ENCODE measurements at regions not wholly inside any gene's neighbourhood (a gene's known extent, or its start where the extent isn't known, plus 50 kb on each side); places are given as distances from the start of the nearest gene placed in this dataset.

DNA sequence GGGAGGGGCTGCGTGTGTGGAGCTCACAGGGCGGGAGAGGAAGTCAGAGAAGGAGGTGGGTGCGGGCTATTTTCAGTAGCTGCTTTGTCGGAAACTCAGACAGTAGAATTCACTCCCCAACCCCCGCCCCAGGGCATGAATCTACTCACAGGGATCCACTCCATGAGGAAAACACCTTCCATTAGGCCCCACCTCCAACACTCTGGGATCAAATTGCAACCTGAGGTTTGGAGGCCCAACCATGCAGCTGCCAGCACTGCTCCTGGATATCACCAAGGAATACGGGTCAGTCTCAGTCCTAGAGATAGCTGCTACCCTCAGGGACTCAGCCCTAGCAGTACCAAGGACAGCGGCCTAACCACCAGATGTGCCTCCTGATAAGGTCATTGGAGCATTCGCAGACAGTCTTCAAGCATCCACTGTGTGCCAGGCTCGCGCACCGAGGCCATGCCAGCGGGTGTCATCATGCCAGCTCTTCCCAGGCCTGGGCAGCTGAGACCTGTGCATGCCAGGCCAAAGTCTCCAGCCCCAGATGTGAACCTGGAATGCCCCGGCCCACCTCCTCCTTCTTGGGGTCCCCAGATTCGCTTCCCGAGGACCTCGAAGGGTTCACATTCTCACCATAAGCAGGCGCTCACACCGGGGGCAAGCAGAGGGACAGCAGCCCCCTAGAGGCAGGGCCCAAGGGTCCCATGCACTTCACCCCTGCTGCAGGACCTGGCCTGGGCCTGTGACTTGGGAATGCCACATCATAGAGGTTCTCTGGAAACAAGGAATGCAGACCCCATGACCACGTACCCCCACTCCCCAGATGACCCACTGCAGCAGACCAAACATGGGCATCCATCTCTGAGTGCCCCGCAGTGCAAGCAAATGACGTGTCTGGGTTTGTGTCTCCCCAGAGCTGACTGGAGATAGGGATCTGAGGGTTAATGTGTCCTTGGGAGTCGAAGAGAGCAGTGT, 102.3 kb downstream of the ADRA2C start:
- H3K4me1 ChIP-seq (ENCODE audit: control insufficient read depth in 1 of 2, insufficient read depth in 2 of 2, low read length in 2 of 2): no peaks in the 10 kb centered on the region
- no peaks in the 10 kb centered on the region for H3K36me3 ChIP-seq (ENCODE audit: control insufficient read depth in 1 of 2, insufficient read depth in 2 of 2, low read length in 2 of 2)
- no peak overlapping the region for H3K4me3 ChIP-seq (ENCODE audit: low read depth in 1 of 2, low read length in 2 of 2)
- H3K27me3 ChIP-seq (ENCODE audit: control insufficient read depth in 1 of 2, insufficient read depth in 2 of 2, low read length in 2 of 2): peaks cover 9 to 21% of the 10 kb centered on the region in 2 donors
- no peaks in the 10 kb centered on the region for H3K9me3 ChIP-seq (ENCODE audit: control insufficient read depth in 1 of 2, low read length in 2 of 2)
- H3K27ac ChIP-seq (ENCODE audit: low read depth, low read length): no peak overlapping the region
- H3K9ac ChIP-seq (ENCODE audit: low read depth in 1 of 2, low read length in 2 of 2): no peak overlapping the region

DNA sequence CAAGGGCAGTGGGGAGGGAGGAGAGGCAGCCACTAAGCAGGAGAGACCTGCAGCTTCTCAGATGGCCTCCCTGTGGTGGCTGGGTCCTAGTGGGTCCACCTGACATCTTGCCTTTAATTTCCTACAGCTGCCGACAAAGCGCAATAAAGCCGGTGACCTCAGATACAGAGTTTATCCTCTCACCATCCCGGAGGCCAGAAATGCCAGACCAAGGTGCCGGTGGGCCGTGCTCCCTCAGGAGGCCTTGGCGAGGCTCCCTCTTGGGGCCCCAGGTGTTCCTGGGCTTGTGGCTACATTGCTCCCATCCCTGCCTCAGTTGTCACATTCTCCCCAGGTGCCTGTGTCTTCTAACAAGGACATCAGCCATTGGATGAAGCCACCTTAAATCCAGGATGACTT, 103.0 kb downstream of the ADRA2C start:
- no peaks in the 10 kb centered on the region for H3K36me3 ChIP-seq (ENCODE audit: control insufficient read depth in 1 of 2, insufficient read depth in 2 of 2, low read length in 2 of 2)
- H3K4me1 ChIP-seq (ENCODE audit: control insufficient read depth in 1 of 2, insufficient read depth in 2 of 2, low read length in 2 of 2): no peaks in the 10 kb centered on the region
- peaks cover 9 to 24% of the 10 kb centered on the region in 2 donors for H3K27me3 ChIP-seq (ENCODE audit: control insufficient read depth in 1 of 2, insufficient read depth in 2 of 2, low read length in 2 of 2)
- no peak overlapping the region for H3K27ac ChIP-seq (ENCODE audit: low read depth, low read length)
- no peaks in the 10 kb centered on the region for H3K9me3 ChIP-seq (ENCODE audit: control insufficient read depth in 1 of 2, low read length in 2 of 2)
- H3K9ac ChIP-seq (ENCODE audit: low read depth in 1 of 2, low read length in 2 of 2): no peak overlapping the region
- no peak overlapping the region for H3K4me3 ChIP-seq (ENCODE audit: low read depth in 1 of 2, low read length in 2 of 2)

DNA sequence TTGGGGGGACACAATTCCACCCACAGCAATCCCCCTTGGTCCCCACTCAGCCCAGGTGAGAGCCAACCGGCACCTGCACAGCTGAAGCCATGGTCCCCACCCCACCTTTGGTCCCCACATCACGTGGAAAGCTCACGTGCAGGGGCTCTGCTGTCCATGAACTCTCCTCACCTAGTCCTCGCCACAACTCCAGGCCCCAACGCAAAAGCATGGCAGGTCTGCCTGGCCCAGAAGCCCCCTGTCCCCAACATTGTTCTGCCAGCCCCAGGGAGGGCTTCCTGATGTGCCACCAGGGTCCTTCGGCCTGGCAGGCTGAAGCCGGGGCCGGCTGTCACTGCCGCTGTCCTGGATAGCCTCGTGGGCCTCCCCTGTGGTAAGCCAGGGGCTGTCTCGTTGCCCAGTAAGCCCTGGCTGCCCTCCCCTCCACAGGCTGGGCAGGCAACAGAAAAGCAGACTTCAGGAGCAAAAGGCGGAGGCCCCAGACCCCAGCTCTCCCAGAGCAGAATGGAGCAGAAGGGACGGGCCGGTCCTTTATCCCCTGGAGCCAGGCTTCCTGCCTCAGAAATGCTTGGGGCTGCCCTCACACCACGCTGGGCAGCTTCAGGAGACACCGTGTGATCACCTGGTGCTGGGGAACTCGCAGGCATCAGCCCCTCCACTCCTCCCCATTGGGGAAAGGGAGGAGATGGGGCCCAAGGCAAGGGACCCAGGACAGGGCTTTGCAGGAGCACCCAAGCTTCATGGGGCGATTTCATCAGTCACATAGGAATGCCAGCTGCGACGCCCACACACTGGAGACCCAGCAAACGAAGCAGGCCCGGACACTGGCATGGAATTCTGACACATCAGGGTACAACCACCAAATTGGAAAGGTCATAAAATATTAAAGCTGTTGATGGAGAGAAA, 103.7 kb downstream of the ADRA2C start:
- Histone ChIP-seq H3K4me1 (ENCODE audit: control insufficient read depth in 1 of 2, insufficient read depth in 2 of 2, low read length in 2 of 2) (no peaks in the 10 kb centered on the region), H3K9ac (ENCODE audit: low read depth in 1 of 2, low read length in 2 of 2) (no peak overlapping the region), H3K9me3 (ENCODE audit: control insufficient read depth in 1 of 2, low read length in 2 of 2) (no peaks in the 10 kb centered on the region), H3K27ac (ENCODE audit: low read depth, low read length) (no peak overlapping the region), H3K36me3 (ENCODE audit: control insufficient read depth in 1 of 2, insufficient read depth in 2 of 2, low read length in 2 of 2) (no peaks in the 10 kb centered on the region), H3K4me3 (ENCODE audit: low read depth in 1 of 2, low read length in 2 of 2) (no peak overlapping the region), H3K27me3 (ENCODE audit: control insufficient read depth in 1 of 2, insufficient read depth in 2 of 2, low read length in 2 of 2) (peaks cover 9 to 30% of the 10 kb centered on the region in 2 donors)

DNA sequence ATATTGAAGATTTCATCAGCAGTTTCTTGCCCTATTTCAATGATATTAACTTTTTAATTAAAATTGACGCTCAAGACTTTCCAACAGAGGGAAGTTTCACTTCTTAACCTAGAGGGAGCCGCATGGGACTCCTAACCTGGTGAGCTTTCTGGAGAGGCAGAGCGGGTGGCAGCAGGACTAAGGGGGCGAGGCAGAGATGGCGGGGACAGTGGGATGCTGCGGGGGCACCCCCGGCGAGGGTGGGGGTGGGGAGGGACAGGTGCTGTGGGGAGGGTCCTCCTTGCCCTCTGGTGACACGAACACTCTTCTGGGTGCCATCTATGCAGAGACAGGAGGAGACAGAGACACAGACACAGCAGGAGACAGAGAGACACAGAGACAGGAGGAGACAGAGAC, 104.4 kb downstream of the ADRA2C start:
- Histone ChIP-seq H3K27me3 (ENCODE audit: control insufficient read depth in 1 of 2, insufficient read depth in 2 of 2, low read length in 2 of 2) (peaks cover 9 to 30% of the 10 kb centered on the region in 2 donors), H3K9me3 (ENCODE audit: control insufficient read depth in 1 of 2, low read length in 2 of 2) (no peaks in the 10 kb centered on the region), H3K27ac (ENCODE audit: low read depth, low read length) (no peak overlapping the region), H3K9ac (ENCODE audit: low read depth in 1 of 2, low read length in 2 of 2) (no peak overlapping the region), H3K36me3 (ENCODE audit: control insufficient read depth in 1 of 2, insufficient read depth in 2 of 2, low read length in 2 of 2) (no peaks in the 10 kb centered on the region), H3K4me1 (ENCODE audit: control insufficient read depth in 1 of 2, insufficient read depth in 2 of 2, low read length in 2 of 2) (no peaks in the 10 kb centered on the region), H3K4me3 (ENCODE audit: low read depth in 1 of 2, low read length in 2 of 2) (no peak overlapping the region)

DNA sequence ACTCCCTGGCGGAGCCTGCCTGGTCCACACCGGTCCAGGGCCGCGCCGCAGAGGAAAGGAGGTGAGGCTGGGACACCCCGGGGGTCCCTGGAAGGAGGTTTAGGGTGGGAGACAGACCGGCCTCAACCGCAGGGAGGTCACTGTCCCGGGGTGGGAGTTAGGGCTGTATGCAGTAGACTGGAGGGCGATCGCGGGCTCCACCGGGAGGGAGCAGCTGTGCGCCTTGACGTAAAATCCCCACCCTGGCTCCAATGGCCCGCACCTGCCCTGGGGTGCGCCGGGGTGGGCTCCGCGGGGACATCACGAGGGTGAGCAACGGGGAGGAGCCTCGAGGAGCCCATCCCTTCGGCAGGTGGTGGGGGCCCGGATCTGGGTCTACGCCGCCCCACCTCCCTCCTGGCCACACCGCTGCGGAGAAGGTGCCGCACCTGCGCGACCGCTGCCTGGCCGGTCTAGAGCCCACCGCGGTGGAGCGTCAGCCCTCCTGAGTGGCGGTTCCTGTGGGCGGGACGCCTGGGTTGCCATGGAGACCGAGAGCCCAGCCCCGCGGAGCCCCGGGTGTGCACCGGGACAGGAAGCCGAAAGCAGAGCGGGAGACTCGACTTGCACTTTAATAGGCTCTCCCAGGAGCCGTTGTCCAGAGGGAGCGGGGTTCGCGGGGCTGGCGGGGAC, 105.1 kb downstream of the ADRA2C start:
- no peaks in the 10 kb centered on the region for H3K36me3 ChIP-seq (ENCODE audit: control insufficient read depth in 1 of 2, insufficient read depth in 2 of 2, low read length in 2 of 2)
- H3K27ac ChIP-seq (ENCODE audit: low read depth, low read length): no peak overlapping the region
- H3K27me3 ChIP-seq (ENCODE audit: control insufficient read depth in 1 of 2, insufficient read depth in 2 of 2, low read length in 2 of 2): peaks cover 9 to 30% of the 10 kb centered on the region in 2 donors
- H3K4me1 ChIP-seq (ENCODE audit: control insufficient read depth in 1 of 2, insufficient read depth in 2 of 2, low read length in 2 of 2): no peaks in the 10 kb centered on the region
- H3K4me3 ChIP-seq (ENCODE audit: low read depth in 1 of 2, low read length in 2 of 2): no peak overlapping the region
- no peaks in the 10 kb centered on the region for H3K9me3 ChIP-seq (ENCODE audit: control insufficient read depth in 1 of 2, low read length in 2 of 2)
- H3K9ac ChIP-seq (ENCODE audit: low read depth in 1 of 2, low read length in 2 of 2): no peak overlapping the region

DNA sequence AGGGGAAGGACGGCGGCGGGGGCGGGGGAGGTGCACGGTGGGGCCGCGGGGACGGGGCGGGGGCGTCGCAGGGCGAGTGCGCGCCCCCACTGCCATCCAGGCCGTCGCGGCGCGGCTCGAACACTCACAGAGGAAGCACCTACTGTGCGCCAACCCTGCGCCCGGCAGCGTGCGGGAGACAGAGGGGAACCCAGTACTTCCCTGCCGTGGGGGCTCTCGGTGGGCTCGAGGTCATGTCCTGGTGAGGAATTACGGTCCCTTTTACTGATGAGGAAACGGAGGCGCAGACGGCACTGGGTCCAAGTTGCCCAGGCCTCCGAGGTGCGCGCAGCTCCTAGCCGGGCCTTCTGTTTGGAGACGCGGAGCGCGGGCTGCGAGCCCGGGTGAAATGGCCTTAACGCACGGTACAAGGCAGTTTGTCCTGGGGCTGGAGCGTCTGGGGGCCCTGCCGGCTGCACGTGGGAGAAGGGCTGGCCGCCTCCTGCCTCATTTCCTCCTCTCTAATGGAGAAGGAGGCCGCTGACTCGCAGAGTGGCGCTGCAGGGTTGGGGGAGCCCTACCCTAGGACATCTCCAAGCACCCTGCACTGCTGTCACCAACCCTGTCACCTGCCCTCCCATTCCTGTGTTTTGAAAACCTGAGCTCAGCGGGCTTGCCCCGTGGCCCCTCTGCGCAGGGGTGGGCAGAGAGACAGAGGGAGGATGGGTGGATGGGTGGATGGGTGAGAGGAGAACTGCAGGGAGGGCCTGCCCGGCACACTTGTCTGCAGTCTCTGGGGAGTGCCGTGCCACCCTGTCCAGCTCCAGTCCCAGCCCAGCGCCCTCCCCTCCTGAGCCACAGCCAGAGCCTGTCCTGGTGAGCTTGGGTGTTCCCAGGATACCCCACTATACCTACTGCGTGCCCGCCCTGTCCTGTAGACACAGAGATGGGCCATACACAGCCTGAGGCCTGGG, 106.0 kb downstream of the ADRA2C start:
- Histone ChIP-seq H3K36me3 (ENCODE audit: control insufficient read depth in 1 of 2, insufficient read depth in 2 of 2, low read length in 2 of 2) (no peaks in the 10 kb centered on the region), H3K4me1 (ENCODE audit: control insufficient read depth in 1 of 2, insufficient read depth in 2 of 2, low read length in 2 of 2) (no peaks in the 10 kb centered on the region), H3K27ac (ENCODE audit: low read depth, low read length) (no peak overlapping the region), H3K9ac (ENCODE audit: low read depth in 1 of 2, low read length in 2 of 2) (no peak overlapping the region), H3K27me3 (ENCODE audit: control insufficient read depth in 1 of 2, insufficient read depth in 2 of 2, low read length in 2 of 2) (peaks cover 9 to 30% of the 10 kb centered on the region in 2 donors), H3K4me3 (ENCODE audit: low read depth in 1 of 2, low read length in 2 of 2) (no peak overlapping the region), H3K9me3 (ENCODE audit: control insufficient read depth in 1 of 2, low read length in 2 of 2) (no peaks in the 10 kb centered on the region)

DNA sequence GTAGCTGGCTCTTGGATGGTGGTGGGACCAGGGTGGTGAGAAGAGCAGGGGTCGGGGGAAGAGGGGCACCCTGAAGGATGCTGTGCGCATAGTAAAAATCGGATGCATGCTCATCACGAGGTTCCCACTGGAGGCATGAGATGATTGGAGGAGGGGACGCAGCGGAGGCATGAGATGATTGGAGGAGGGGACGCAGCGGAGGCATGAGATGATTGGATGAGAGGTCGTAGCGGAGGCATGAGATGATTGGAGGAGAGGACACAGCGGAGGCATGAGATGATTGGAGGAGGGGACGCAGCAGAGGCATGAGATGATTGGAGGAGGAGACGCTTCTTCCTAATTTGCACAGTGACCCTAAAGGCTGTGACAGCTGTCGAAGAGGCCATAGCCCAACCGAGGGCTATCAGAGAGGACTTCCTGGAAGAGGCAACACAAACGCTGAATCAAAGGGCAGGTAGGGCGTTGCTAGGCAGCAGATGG, 106.7 kb downstream of the ADRA2C start:
- peaks cover 9 to 30% of the 10 kb centered on the region in 2 donors for H3K27me3 ChIP-seq (ENCODE audit: control insufficient read depth in 1 of 2, insufficient read depth in 2 of 2, low read length in 2 of 2)
- no peak overlapping the region for H3K9ac ChIP-seq (ENCODE audit: low read depth in 1 of 2, low read length in 2 of 2)
- no peaks in the 10 kb centered on the region for H3K4me1 ChIP-seq (ENCODE audit: control insufficient read depth in 1 of 2, insufficient read depth in 2 of 2, low read length in 2 of 2)
- H3K9me3 ChIP-seq (ENCODE audit: control insufficient read depth in 1 of 2, low read length in 2 of 2): no peaks in the 10 kb centered on the region
- H3K4me3 ChIP-seq (ENCODE audit: low read depth in 1 of 2, low read length in 2 of 2): no peak overlapping the region
- no peak overlapping the region for H3K27ac ChIP-seq (ENCODE audit: low read depth, low read length)
- no peaks in the 10 kb centered on the region for H3K36me3 ChIP-seq (ENCODE audit: control insufficient read depth in 1 of 2, insufficient read depth in 2 of 2, low read length in 2 of 2)

DNA sequence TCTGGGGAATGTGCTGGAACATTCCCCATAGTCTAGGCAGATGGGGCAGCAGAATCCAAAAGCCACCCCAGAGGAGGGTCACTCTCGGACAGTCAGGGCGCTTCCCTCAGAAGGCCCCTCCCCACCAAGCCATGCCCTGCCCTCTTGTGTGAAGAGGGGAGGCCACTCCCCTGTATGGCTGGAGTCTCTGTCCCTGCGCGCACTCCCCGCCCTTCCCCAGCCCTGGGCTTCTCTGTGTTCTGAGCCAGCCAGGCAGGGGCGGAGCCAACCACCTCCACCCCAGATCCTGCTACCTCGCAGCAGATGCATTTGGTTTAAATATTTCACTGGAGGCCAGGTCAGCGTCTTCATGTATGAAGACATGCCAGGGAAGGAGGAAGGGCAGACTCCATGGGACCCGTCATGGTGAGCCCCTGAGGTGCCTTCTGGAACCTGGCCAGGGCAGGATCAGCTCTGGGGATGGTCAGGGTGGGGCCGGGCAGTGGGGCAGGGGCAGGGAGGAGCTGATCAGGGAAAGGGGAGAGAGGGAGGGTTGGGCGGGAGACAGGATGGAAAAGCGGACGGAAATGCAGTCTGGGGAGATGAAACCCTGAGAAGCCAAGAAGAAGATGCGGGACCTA, 107.3 kb downstream of the ADRA2C start:
- no peak overlapping the region for H3K4me3 ChIP-seq (ENCODE audit: low read depth in 1 of 2, low read length in 2 of 2)
- peaks cover 12 to 34% of the 10 kb centered on the region in 2 donors for H3K27me3 ChIP-seq (ENCODE audit: control insufficient read depth in 1 of 2, insufficient read depth in 2 of 2, low read length in 2 of 2)
- no peaks in the 10 kb centered on the region for H3K4me1 ChIP-seq (ENCODE audit: control insufficient read depth in 1 of 2, insufficient read depth in 2 of 2, low read length in 2 of 2)
- H3K9me3 ChIP-seq (ENCODE audit: control insufficient read depth in 1 of 2, low read length in 2 of 2): no peaks in the 10 kb centered on the region
- H3K27ac ChIP-seq (ENCODE audit: low read depth, low read length): no peak overlapping the region
- H3K36me3 ChIP-seq (ENCODE audit: control insufficient read depth in 1 of 2, insufficient read depth in 2 of 2, low read length in 2 of 2): no peaks in the 10 kb centered on the region
- no peak overlapping the region for H3K9ac ChIP-seq (ENCODE audit: low read depth in 1 of 2, low read length in 2 of 2)

DNA sequence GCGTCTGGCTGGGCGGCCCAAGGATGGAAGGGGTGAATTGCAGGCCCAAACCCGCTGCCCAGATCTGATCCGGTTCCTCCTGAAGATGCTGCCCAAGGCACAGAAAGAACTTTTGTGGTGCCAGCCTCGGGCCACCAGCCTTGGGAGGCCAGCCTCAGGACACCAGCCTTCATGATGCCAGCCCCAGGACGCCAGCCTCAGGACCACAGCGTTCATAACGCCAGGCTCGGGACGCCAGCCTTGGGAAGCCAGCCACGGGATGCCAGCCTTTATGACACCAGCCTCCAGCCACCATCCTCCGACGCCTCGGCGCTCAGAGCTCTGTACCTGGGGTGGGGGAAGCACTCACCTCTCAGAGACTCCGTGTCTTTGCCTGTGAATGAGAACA, 107.8 kb downstream of the ADRA2C start:
- no peak overlapping the region for H3K27ac ChIP-seq (ENCODE audit: low read depth, low read length)
- no peak overlapping the region for H3K9ac ChIP-seq (ENCODE audit: low read depth in 1 of 2, low read length in 2 of 2)
- H3K4me1 ChIP-seq (ENCODE audit: control insufficient read depth in 1 of 2, insufficient read depth in 2 of 2, low read length in 2 of 2): no peaks in the 10 kb centered on the region
- H3K9me3 ChIP-seq (ENCODE audit: control insufficient read depth in 1 of 2, low read length in 2 of 2): no peaks in the 10 kb centered on the region
- no peak overlapping the region for H3K4me3 ChIP-seq (ENCODE audit: low read depth in 1 of 2, low read length in 2 of 2)
- no peaks in the 10 kb centered on the region for H3K36me3 ChIP-seq (ENCODE audit: control insufficient read depth in 1 of 2, insufficient read depth in 2 of 2, low read length in 2 of 2)
- peaks cover 17 to 35% of the 10 kb centered on the region in 2 donors for H3K27me3 ChIP-seq (ENCODE audit: control insufficient read depth in 1 of 2, insufficient read depth in 2 of 2, low read length in 2 of 2)
